Endothelial cell of umbilical vein (primary cell): ENCODE measurements at regions not wholly inside any gene's neighbourhood (a gene's known extent, or its start where the extent isn't known, plus 50 kb on each side); places are given as distances from the start of the nearest gene placed in this dataset.
"Not testable (repeated sequence)": the region's sequence is repeated elsewhere in the genome, so short reads cannot be mapped to it uniquely, and the experiment has no call there.

Experiments used
- BruUV-seq: library from RNA; stranded (reverse); fragments of 400-500 nt; replicated peaks from 2 replicates; lab custom pipeline; 2021; lab: Mats Ljungman, UMichigan
- CTCF ChIA-PET: fragments of 300-600, 350-600 bp; sonication (Branson Sonifier 250); formaldehyde crosslinking; loops from one replicate; lab custom pipeline; 2021; ENCODE audit warnings: antibody characterized with exemption, inconsistent platforms; lab: Charles Lee
- POLR2A ChIA-PET: fragments of 300-600, 350-600 bp; sonication (Branson Sonifier 250); formaldehyde crosslinking; loops from one replicate; lab custom pipeline; 2021; ENCODE audit warnings: antibody characterized with exemption, inconsistent platforms; lab: Charles Lee
- DNase-seq: peaks from one replicate; pipeline ENCODE4 v3.0.0-alpha.2; 2011; ENCODE audit warnings: low read depth, low spot score
- FAIRE-seq: peaks from 2 replicates; lab custom pipeline; 2011; peaks lifted over from hg19 to GRCh38; lab: Jason Lieb, UNC
- H2AFZ ChIP-seq: 2 replicates; pipeline ENCODE4 v1.6.0; 2012; ENCODE audit warnings: low read depth, low read length, control low read depth, inconsistent platforms
- H3K27ac ChIP-seq: 2 replicates; pipeline ENCODE4 v1.5.1; 2011; ENCODE audit warnings: low read depth, mild to moderate bottlenecking, control low read depth, low read length, moderate library complexity; ENCODE audit not compliant: insufficient read depth
- H3K27me3 ChIP-seq, 2 experiments: 2 replicates each; pipeline versions ENCODE4 v1.6.0 to v1.6.1; 2011; ENCODE audit warnings: low read length in 2 of 2, mixed read lengths in 1 of 2; ENCODE audit not compliant: control insufficient read depth in 2 of 2, insufficient read depth in 2 of 2
- H3K36me3 ChIP-seq, 2 experiments: 2 replicates in 1 of 2; 3 replicates in 1 of 2; pipeline ENCODE4 v1.5.1; 2011; ENCODE audit warnings: low read length in 2 of 2, mild to moderate bottlenecking in 1 of 2, moderate library complexity in 1 of 2; ENCODE audit not compliant: control insufficient read depth in 2 of 2, insufficient read depth in 2 of 2; ENCODE audit errors: extremely low read depth in 1 of 2
- H3K4me1 ChIP-seq: 3 replicates; pipeline ENCODE4 v1.5.1; 2011; ENCODE audit warnings: mild to moderate bottlenecking, low read length; ENCODE audit not compliant: control insufficient read depth, insufficient read depth; ENCODE audit errors: extremely low read depth
- H3K4me2 ChIP-seq: 2 replicates; pipeline ENCODE4 v1.6.1; 2011; ENCODE audit warnings: low read length, control low read depth, mixed read lengths; ENCODE audit not compliant: insufficient read depth
- H3K4me3 ChIP-seq, 3 experiments: fragments of 200-600 bp in 1 of 3; sonication (generic), shearing (Covaris generic) in 1 of 3; replicated peaks in 1 of 3; 2 replicates each; pipeline ENCODE4 v1.5.1; 2011 to 2016; ENCODE audit warnings: control low read depth in 3 of 3, low read length in 3 of 3, mild to moderate bottlenecking in 2 of 3, inconsistent platforms in 1 of 3, low read depth in 1 of 3, moderate library complexity in 1 of 3; ENCODE audit not compliant: insufficient read depth in 1 of 3
- H3K79me2 ChIP-seq: 2 replicates; pipeline ENCODE4 v1.6.0; 2012; ENCODE audit warnings: low read length, inconsistent platforms; ENCODE audit not compliant: control insufficient read depth, insufficient read depth
- H3K9ac ChIP-seq: replicated peaks from 2 replicates; pipeline ENCODE3; 2011; ENCODE audit warnings: low read length, control low read depth; ENCODE audit not compliant: insufficient read depth; ENCODE audit errors: extremely low read depth
- H3K9me1 ChIP-seq: replicated peaks from 3 replicates; pipeline ENCODE4 v1.6.0; 2011; ENCODE audit warnings: mild to moderate bottlenecking, low read length; ENCODE audit not compliant: control insufficient read depth, insufficient read depth; ENCODE audit errors: extremely low read depth
- H3K9me3 ChIP-seq: replicated peaks from 2 replicates; pipeline ENCODE4 v1.5.1; 2012; ENCODE audit warnings: low read length, inconsistent platforms; ENCODE audit not compliant: control insufficient read depth, insufficient read depth
- H4K20me1 ChIP-seq: replicated peaks from 2 replicates; pipeline ENCODE3; 2011; ENCODE audit warnings: mild to moderate bottlenecking, low read length; ENCODE audit not compliant: control insufficient read depth, insufficient read depth; ENCODE audit errors: extremely low read depth
- CTCF ChIP-seq, 2 donors: IDR thresholded peaks; 1 replicate in 1 of 2; 2 replicates in 1 of 2; pipeline ENCODE4 v1.5.1; 2011; ENCODE audit warnings: low read length in 2 of 2, mild to moderate bottlenecking in 2 of 2, moderate library complexity in 2 of 2, control low read depth in 1 of 2, inconsistent platforms in 1 of 2, low read depth in 1 of 2; ENCODE audit not compliant: insufficient read depth in 1 of 2; ENCODE audit errors: extremely low read depth in 1 of 2
- EZH2 ChIP-seq: IDR thresholded peaks from 2 replicates; pipeline ENCODE4 v1.6.1; 2012; ENCODE audit warnings: borderline replicate concordance, low read depth, mild to moderate bottlenecking, moderate library complexity, low read length, inconsistent platforms; ENCODE audit not compliant: severe bottlenecking
- FOS ChIP-seq: IDR thresholded peaks from 2 replicates; pipeline ENCODE4 v1.6.1; 2011; ENCODE audit warnings: mild to moderate bottlenecking, low read length, moderate library complexity, borderline replicate concordance; ENCODE audit not compliant: insufficient read depth
- GATA2 ChIP-seq: IDR thresholded peaks from 2 replicates; pipeline ENCODE4 v1.7.0; 2011; ENCODE audit warnings: low read depth, mild to moderate bottlenecking, moderate library complexity, mixed read lengths, low read length; ENCODE audit not compliant: insufficient read length, insufficient read depth
- JUN ChIP-seq: IDR thresholded peaks from 2 replicates; pipeline ENCODE4 v1.6.1; 2011; ENCODE audit warnings: borderline replicate concordance, low read depth; ENCODE audit not compliant: insufficient read length, insufficient read depth
- MAX ChIP-seq: IDR thresholded peaks from 2 replicates; pipeline ENCODE4 v1.6.1; 2011; ENCODE audit not compliant: insufficient read depth, insufficient read length
- MYC ChIP-seq: IDR thresholded peaks from one replicate; pipeline ENCODE4 v1.6.1; 2011; ENCODE audit warnings: mild to moderate bottlenecking, low read depth, low read length
- POLR2A ChIP-seq: IDR thresholded peaks from 2 replicates; pipeline ENCODE4 v1.6.1; 2012; ENCODE audit warnings: low read depth, mild to moderate bottlenecking, control low read depth, low read length
- POLR2AphosphoS5 ChIP-seq: IDR thresholded peaks from 2 replicates; pipeline ENCODE4 v1.6.1; 2012; ENCODE audit warnings: low read depth, mild to moderate bottlenecking, control low read depth, low read length, moderate library complexity; ENCODE audit not compliant: insufficient read depth
- dilution Hi-C: fragments of 300-500 bp; cut with MboI; formaldehyde crosslinking; loops from one replicate; pipeline ENCODE4 v1.15.0; 2019; ENCODE audit warnings: low sequenced_read_pairs; ENCODE audit not compliant: extremely low pct_ligation_motif_present
- intact Hi-C: fragments of 100-400 bp; cut with micrococcal nuclease; formaldehyde crosslinking; loops from one replicate; pipeline ENCODE4 v1.10.0; 2022

- H3K9me3 ChIP-seq, H3K4me1 ChIP-seq, H3K4me2 ChIP-seq, FAIRE-seq, CTCF ChIA-PET, H4K20me1 ChIP-seq, H3K27me3 ChIP-seq, intact Hi-C loops, H3K9ac ChIP-seq, H3K27ac ChIP-seq, H3K79me2 ChIP-seq, H3K9me1 ChIP-seq, dilution Hi-C loops, H3K36me3 ChIP-seq, POLR2A ChIA-PET, H3K4me3 ChIP-seq, BruUV-seq, DNase-seq, H2AFZ ChIP-seq: not testable (repeated sequence)
Observed at GRCh38 chr4:124131324-124131723, 581.2 kb downstream of the ANKRD50 start.

- FAIRE-seq (no peak), DNase-seq (no peak)
- no peaks in the 10 kb centered on the region for H3K9me3 ChIP-seq
- H3K36me3 ChIP-seq: no peaks in the 10 kb centered on the region
- H4K20me1 ChIP-seq: no peaks in the 10 kb centered on the region
- no peaks in the 10 kb centered on the region for H3K4me1 ChIP-seq
- H3K4me3 ChIP-seq: no peak overlapping the region
- H2AFZ ChIP-seq: no peak overlapping the region
- no TSS peak for BruUV-seq
- no peaks in the 10 kb centered on the region for H3K9me1 ChIP-seq
- POLR2A ChIA-PET: interaction anchor here (0.6 kb wide), 1 partner anchor 124 kb away, joined by 9 read pairs; no protein-coding TSS in a partner anchor
- H3K27ac ChIP-seq: no peak overlapping the region
- H3K4me2 ChIP-seq: no peak overlapping the region
- no peak overlapping the region for H3K9ac ChIP-seq
- TF ChIP-seq EZH2: no peak
- TF ChIP-seq MAX: no peak
- TF ChIP-seq GATA2: no peak
- no peak for TF ChIP-seq CTCF (IDR thresholded peaks at IDR 0.05; ENCODE audit: extremely low read depth in 1 of 2, insufficient read depth in 1 of 2, low read depth in 1 of 2, low read length in 2 of 2)
- TF ChIP-seq FOS: no peak
- TF ChIP-seq MYC: no peak
- no peak for TF ChIP-seq JUN
- TF ChIP-seq POLR2A: no peak
- no peak for TF ChIP-seq POLR2AphosphoS5
- CTCF ChIA-PET: no interaction called here
- no peaks in the 10 kb centered on the region for H3K27me3 ChIP-seq
- dilution Hi-C loops (no loop called here), intact Hi-C loops (no loop called here)
- H3K79me2 ChIP-seq: no peaks in the 10 kb centered on the region
Observed at GRCh38 chr4:124132161-124132560, 580.4 kb downstream of the ANKRD50 start.
